ENCODE measurements at regions not wholly inside any gene's neighbourhood (a gene's known extent, or its start where the extent isn't known, plus 50 kb on each side); places are given as distances from the start of the nearest gene placed in this dataset.
A peak's percentile ranks its signal among the peaks of the same experiment; 100 is the strongest.

DNA sequence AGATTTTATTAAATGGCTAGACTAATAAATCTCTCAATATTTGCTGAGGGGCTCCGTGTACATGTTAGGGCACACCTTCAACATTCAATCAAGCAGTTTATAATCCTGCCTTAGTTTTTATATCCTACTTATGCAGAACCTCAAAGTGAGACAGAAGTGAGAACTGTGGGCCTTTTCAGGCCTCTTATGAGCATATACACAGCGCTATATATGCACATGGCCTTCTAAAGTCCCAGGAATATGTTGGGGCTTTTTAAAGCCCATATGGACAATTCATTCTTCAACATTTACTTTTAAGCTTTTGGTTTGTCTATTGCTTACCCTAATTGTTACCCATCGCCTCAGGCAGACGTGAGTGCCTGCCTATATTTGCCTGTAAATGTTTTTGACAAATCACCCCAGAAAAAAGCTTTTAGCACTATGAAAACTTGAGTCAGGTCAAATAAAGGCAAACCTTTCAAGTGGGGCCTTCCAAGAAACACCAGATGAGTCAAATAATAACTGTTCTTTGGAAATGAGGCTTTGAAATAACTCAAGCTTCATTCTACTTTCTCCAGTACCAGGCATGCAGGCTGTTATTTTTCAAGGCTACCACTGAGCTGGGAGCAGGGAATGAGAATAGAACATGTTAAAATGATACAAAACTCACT, 58.2 kb downstream of the ESM1 start:
- DNase-seq (ENCODE audit: low read depth), result no peak

DNA sequence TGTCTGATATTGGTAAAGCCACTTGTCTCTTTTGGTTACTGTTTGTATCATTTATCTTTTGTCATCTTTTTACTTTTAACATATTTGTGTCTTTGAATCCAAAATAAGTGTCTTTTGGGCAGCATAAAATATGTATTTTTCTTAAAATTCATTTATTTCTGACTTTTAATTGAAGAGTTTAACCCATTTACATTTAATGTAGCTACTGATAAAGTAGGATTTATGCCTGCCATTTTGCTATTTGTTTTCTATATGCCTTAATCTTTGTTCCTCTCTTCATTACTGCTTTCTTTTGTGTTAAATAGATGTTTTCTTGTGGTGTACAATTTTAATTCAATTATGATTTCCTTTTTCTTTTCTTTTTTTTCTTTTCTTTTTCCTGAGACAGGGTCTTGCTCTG, 60.9 kb downstream of the ESM1 start:
- DNase-seq (ENCODE audit: low read depth), result no peak

GRCh38 chr5:54917323-54917722, 68.1 kb downstream of the ESM1 start:
- no peak for DNase-seq (ENCODE audit: low read depth)

- DNase-seq (ENCODE audit: low read depth), result no peak
Observed at GRCh38 chr5:54915466-54916027, 69.8 kb downstream of the ESM1 start.

DNA sequence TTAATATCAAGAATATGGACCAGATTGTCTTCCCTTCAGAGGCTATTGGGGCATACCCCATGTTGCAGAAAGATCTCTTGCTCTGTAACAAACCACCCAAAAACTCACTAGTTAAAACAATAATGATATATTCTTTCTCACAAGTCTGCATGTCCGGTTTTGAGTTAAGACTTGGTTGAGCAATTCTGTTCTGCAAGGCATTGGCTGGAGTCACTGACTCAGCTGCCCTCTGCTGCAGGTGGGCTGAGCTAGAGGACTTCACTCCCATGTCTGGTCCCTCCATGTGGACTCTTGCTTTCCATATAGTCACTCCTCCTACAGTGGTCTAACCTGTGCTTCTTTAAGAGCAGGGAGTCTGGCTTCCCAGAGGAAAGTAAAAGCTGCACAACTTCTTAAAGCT, 73.4 kb downstream of the ESM1 start:
- DNase-seq (ENCODE audit: low read depth), result no peak

- no peak for DNase-seq (ENCODE audit: low read depth)
Observed at GRCh38 chr5:54909911-54910870, 75.2 kb downstream of the ESM1 start.

GRCh38 chr5:54908774-54909525, 76.4 kb downstream of the ESM1 start:
- no peak for DNase-seq (ENCODE audit: low read depth)

DNA sequence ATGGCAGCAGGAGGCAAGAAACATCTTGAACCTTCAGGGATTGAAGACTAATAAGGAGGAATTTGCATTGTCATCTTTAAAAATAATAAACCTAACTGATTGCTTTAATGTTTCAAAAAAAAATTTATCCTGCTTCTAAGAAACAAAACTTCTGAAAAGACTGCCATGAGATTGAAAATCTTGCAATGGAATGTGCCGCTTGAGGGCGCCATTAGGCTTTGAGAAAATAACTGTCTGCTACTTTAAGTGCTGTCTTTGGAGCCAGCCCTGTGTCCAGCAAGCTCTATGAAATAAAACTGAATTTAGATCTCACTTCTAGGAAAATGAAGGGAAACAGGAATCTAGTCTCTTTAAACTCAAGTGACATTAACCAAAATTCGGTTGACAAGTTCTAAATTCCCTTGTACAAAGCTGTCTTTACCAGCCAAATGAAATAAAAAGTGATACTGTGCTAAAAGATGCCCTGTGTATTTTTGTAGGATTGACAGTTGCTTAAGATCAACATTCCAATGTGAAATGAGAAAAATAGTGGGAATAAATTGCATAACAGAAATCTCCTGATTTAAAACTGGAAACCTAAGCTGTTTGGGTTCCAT, 79.4 kb downstream of the ESM1 start:
- DNase-seq (ENCODE audit: low read depth), result no peak

DNA sequence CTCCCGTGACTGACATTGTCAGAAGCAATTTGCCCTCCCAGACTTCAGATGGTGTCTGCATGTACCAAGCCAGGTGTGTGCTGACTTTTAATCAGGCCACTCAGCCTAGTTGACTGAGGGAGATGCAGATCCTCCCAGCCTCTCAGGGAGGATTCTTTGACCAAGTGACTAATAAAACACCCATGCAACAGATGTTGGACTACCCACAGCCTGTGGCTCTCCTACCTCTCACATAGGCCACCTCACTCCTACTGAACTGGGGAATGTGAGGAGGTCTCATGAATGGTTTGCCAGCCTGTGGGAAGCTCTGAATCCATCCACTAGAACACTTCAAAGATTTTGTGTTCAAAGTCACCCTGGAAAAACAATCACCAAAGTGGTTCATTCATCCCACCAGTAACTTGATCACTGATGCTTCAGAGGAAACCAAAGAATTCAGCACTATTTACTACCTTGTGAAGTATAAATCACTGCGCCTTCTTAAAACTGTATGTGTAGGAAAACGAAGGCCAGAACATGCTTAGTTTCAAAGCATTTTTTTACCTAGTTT, 80.1 kb downstream of the ESM1 start:
- no peak for DNase-seq (ENCODE audit: low read depth)

DNA sequence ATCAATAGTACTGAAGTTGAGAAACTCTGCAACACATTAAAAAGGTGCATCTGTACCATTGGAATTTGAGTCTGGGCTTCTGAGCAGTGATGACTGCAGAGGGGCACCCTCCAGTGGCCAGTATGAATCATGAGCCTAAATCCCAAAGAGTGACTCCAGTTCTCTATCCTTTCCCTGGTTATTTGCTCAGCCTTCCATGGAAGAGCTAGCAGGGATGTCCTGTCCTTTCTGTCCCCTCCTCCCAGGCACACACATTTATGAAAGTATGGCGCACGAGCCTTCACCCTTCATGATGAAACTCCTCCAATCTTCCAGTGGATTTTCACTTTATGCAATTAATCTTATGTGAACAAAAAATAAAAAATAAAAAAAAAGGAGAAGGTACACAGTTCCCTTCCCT, 81.0 kb downstream of the ESM1 start:
- no peak for DNase-seq (ENCODE audit: low read depth)

DNA sequence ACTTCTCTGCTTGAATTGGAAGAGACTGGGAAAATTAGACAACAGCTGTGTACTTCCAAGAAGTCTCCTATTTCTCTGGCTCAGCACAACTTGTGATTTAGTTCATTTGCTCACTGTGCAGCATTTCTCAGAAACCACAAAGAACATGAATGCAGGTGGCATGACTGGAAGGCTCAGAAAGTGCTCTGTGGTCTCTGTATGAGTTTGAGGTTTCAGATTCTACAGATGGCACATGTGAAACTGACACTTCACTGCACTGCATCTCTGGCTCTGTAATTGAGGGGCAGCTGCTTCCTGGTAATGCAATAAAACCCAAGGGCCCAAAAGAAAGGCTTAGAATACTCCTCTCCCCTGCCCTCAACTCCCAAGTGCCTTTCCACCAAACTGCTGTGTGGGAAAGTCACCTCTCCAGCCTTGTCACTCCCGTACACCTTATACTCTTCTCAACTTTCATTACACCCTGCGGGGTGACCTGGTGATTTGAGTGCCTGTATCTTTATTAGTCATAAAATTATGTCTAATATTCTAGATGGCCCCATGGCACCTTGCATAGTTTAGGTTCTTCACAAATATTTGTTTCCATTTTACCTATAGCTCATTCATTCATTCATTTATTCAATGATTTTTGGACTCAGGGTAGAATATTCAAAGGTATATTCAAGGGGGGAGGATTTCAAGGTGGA, 82.5 kb downstream of the ESM1 start:
- DNase-seq (ENCODE audit: low read depth), result no peak

GRCh38 chr5:54900984-54901725, 84.2 kb downstream of the ESM1 start:
- no peak for DNase-seq (ENCODE audit: low read depth)

DNA sequence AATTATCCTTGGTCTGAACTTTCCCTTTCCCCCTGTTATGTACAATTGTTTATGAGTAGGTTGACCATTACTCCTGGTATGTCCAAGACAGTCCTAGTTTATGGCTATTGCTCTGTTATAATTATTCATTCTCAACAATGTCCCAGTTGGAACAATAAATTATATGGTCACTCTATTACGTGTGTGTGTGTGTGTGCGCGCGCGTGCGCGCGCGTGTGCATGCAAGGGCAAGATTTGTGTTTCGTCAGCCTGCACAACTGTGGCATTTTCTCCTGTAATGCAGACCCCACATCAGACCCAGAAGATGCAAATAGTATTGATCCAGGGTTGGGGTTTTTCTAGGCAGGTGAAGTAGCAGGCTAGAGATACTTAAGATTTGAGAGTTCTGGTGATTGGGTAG, 88.4 kb downstream of the ESM1 start:
- no peak for DNase-seq (ENCODE audit: low read depth)

DNA sequence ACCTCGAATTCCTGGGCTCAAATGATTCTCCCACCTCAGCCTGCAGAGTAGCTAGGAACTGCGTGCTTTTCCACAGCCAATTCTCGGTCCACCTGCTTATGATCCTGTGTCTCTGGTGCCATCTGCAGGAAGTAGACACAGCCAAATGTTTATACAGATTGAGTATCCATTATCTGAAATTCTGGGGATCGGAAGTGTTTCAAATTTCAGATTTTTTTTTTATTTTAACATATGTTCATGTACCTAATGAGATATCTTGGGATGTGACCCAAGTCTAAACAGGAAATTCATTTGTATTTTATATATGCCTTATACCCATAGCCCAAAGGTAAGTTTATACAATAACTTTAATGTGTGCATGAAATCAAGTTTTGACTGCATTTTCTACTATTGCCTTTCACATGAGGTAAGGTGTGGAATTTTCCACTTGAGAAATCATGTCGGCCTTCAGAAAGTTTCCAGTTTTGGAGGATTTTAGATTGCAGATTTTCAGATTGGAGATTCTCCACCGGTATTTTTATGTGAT, 89.5 kb downstream of the ESM1 start:
- DNase-seq (ENCODE audit: low read depth), result no peak

DNA sequence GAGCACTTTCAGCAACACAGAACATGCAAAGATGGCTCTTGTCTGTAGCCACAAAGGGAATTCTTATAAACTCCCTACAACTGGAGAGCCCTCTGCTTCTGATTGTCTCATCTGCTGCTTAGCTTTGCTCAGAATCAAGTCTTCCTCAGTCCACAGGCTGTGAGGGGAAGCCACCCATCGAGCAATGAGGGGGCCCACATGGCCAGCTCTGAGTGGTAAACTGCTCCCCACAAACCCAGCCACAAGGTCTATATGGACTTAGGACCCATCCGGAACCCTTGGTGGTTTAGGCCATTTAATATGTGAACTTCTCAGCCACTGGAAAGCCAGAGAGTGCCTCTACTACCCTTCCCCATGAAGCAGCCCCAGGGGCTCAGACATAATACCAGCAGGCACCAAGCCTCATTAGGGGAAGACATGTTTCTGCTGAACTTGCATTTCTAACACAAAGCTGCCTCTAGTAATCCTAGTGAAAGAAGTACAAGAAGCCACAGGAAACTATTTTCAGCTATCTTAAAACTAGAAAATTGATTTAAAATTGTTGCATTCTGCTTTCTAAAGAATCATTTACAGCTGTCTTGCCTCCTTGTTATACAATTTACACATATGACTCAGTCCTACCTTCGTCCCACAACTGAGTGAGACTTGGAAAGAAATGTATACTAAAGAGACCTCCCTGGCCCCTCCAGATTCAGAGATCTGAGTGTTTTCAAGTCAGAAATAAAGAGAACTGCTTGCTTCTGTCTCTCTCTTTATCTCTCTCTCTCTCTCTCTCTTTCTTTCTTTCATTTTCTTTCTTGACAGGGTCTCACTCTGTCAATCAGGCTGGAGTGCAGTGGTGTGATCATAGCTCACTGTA, 90.2 kb downstream of the ESM1 start:
- no peak for DNase-seq (ENCODE audit: low read depth)

DNA sequence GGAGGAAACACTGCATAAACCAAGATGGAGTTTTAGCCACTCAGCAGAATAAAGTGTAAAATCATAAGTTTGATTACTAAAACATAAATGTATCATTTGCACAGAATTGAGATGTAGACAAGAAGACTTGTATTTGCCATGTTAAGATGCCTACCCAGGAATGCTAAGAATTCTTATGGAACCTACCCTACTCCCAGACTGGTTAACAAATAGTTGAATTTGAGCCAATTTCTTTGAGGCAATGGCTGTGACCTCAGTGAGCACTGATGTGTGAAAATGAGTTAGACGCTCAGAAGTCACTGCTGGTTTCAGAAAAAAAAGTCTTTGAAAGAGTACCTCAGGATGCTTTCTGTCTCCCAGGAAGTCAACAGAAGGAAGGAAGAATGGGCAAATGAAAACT, 95.6 kb downstream of the ESM1 start:
- peak; percentile 66 for DNase-seq (ENCODE audit: low read depth)

- no peak for DNase-seq (ENCODE audit: low read depth)
Observed at GRCh38 chr5:54887663-54888062, 97.7 kb downstream of the ESM1 start.

DNA sequence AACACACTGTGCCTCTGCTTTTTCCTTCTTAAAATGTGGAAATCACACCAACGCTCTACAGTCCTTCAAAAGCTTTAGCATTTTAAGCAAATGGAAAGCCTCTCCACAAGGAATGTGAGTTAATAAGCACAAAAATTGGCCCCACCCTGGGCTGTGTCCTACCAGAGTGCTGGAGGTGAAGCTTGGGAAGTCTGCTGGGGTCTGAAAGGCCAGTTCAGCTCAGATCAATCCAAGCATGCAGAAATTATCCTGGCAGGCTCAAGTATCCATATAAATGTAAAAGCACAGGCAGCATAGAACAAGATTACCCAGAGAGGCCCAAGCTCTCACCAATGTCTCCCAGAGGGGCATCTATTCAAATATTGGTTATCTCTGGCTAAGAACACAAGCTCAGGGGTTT, 98.5 kb downstream of the ESM1 start:
- DNase-seq (ENCODE audit: low read depth), result no peak

GRCh38 chr5:54885636-54886035, 99.8 kb downstream of the ESM1 start:
- DNase-seq (ENCODE audit: low read depth), result no peak
